ENCODE measurements at regions not wholly inside any gene's neighbourhood (a gene's known extent, or its start where the extent isn't known, plus 50 kb on each side); places are given as distances from the start of the nearest gene placed in this dataset.
A peak's percentile ranks its signal among the peaks of the same experiment; 100 is the strongest.

- peak; percentile 20 for DNase-seq (ENCODE audit: unreplicated experiment)
- Mint-ChIP-seq H3K4me3 (ENCODE audit: unreplicated experiment) (no peak overlapping the region), H3K36me3 (ENCODE audit: insufficient read depth, unreplicated experiment) (no peaks in the 10 kb centered on the region), H3K27ac (ENCODE audit: low read depth, unreplicated experiment) (no peak overlapping the region), H3K27me3 (ENCODE audit: insufficient read depth, unreplicated experiment) (no peaks in the 10 kb centered on the region), H3K9me3 (ENCODE audit: unreplicated experiment) (no peaks in the 10 kb centered on the region), H3K4me1 (ENCODE audit: insufficient read depth, unreplicated experiment) (no peaks in the 10 kb centered on the region)
- BruUV-seq (replicated peaks), result no TSS peak
- ChIA-PET POLR2A (no interaction called here), CTCF (interaction anchor here (0.5 to 0.7 kb wide), 2 partner anchors 52 to 113 kb away, joined by 3 to 4 read pairs; no protein-coding TSS in a partner anchor)
- TF ChIP-seq CTCF (IDR thresholded peaks at IDR 0.05; ENCODE audit: unreplicated experiment), result peak; percentile 31
- intact Hi-C loops (cut with micrococcal nuclease), result no loop called here
Observed at GRCh38 chr22:22103078-22103875, 120.7 kb upstream of the TOP3B start.

GRCh38 chr22:22099833-22100812, 117.5 kb upstream of the TOP3B start:
- Mint-ChIP-seq H3K4me1 (ENCODE audit: insufficient read depth, unreplicated experiment) (no peaks in the 10 kb centered on the region), H3K4me3 (ENCODE audit: unreplicated experiment) (no peak overlapping the region), H3K27ac (ENCODE audit: low read depth, unreplicated experiment) (no peak overlapping the region), H3K36me3 (ENCODE audit: insufficient read depth, unreplicated experiment) (no peaks in the 10 kb centered on the region), H3K9me3 (ENCODE audit: unreplicated experiment) (no peaks in the 10 kb centered on the region), H3K27me3 (ENCODE audit: insufficient read depth, unreplicated experiment) (no peaks in the 10 kb centered on the region)
- ChIA-PET POLR2A (interaction anchor here (0.7 kb wide), 1 partner anchor 24 kb away, joined by 4 read pairs; no protein-coding TSS in a partner anchor), CTCF (interaction anchor here (1.2 kb wide), 1 partner anchor 10 kb away, joined by 5 read pairs; no protein-coding TSS in a partner anchor)
- peak; percentile 15 for DNase-seq (ENCODE audit: unreplicated experiment)
- intact Hi-C loops (cut with micrococcal nuclease), result no loop called here
- BruUV-seq (replicated peaks), result no TSS peak
- peak; percentile 10 for TF ChIP-seq CTCF (IDR thresholded peaks at IDR 0.05; ENCODE audit: unreplicated experiment)

- intact Hi-C loops (cut with micrococcal nuclease), result no loop called here
- Mint-ChIP-seq H3K36me3 (ENCODE audit: insufficient read depth, unreplicated experiment) (no peaks in the 10 kb centered on the region), H3K27ac (ENCODE audit: low read depth, unreplicated experiment) (no peak overlapping the region), H3K27me3 (ENCODE audit: insufficient read depth, unreplicated experiment) (no peaks in the 10 kb centered on the region), H3K4me3 (ENCODE audit: unreplicated experiment) (no peak overlapping the region), H3K4me1 (ENCODE audit: insufficient read depth, unreplicated experiment) (no peaks in the 10 kb centered on the region), H3K9me3 (ENCODE audit: unreplicated experiment) (no peaks in the 10 kb centered on the region)
- POLR2A ChIA-PET, result no interaction called here
- DNase-seq (ENCODE audit: unreplicated experiment), result no peak
- TF ChIP-seq CTCF (IDR thresholded peaks at IDR 0.05; ENCODE audit: unreplicated experiment), result no peak
- CTCF ChIA-PET, result interaction anchor here (0.7 to 1.2 kb wide), 2 partner anchors 11 to 127 kb away, joined by 3 to 5 read pairs; no protein-coding TSS in a partner anchor
- no TSS peak for BruUV-seq (replicated peaks)
Observed at GRCh38 chr22:22099194-22099486, 116.6 kb upstream of the TOP3B start.

Data from MCF 10A (cell line).